ENCODE measurements at regions not wholly inside any gene's neighbourhood (a gene's known extent, or its start where the extent isn't known, plus 50 kb on each side); places are given as distances from the start of the nearest gene placed in this dataset.

DNA sequence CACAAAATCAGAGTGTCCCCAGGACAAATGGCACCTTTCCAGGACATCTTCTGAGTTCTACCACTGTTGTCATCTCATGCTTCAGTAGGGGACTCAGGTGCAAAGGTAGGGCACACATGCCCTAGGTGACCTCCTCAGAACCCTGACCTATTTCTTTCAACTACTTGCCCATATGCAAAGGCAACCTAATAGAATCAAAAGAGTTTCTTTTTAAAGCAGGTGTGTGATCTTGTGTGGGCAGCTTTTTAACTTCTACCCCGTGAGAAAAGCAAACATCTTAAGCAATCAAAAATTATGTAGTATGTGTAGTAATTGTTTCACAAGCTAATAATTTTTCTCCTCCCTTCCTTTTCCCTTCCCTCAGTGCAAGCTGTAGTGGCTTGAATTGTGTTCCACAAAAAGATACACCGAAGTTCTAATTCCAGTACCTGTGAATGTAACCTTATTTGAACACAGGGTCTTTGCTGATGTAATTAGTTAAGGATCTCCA, 333.1 kb downstream of the RND3 start:
- DNase-seq (ENCODE audit: low read depth): no peak
- H3K4me3 ChIP-seq (ENCODE audit: control insufficient read depth, low read depth, low read length): no peak overlapping the region
- TF ChIP-seq, protein P1, sequence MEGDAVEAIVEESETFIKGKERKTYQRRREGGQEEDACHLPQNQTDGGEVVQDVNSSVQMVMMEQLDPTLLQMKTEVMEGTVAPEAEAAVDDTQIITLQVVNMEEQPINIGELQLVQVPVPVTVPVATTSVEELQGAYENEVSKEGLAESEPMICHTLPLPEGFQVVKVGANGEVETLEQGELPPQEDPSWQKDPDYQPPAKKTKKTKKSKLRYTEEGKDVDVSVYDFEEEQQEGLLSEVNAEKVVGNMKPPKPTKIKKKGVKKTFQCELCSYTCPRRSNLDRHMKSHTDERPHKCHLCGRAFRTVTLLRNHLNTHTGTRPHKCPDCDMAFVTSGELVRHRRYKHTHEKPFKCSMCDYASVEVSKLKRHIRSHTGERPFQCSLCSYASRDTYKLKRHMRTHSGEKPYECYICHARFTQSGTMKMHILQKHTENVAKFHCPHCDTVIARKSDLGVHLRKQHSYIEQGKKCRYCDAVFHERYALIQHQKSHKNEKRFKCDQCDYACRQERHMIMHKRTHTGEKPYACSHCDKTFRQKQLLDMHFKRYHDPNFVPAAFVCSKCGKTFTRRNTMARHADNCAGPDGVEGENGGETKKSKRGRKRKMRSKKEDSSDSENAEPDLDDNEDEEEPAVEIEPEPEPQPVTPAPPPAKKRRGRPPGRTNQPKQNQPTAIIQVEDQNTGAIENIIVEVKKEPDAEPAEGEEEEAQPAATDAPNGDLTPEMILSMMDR (conservative IDR thresholded peaks at IDR 0.05; ENCODE audit: control insufficient read depth, insufficient read depth, low read depth, low read length): no peak

DNA sequence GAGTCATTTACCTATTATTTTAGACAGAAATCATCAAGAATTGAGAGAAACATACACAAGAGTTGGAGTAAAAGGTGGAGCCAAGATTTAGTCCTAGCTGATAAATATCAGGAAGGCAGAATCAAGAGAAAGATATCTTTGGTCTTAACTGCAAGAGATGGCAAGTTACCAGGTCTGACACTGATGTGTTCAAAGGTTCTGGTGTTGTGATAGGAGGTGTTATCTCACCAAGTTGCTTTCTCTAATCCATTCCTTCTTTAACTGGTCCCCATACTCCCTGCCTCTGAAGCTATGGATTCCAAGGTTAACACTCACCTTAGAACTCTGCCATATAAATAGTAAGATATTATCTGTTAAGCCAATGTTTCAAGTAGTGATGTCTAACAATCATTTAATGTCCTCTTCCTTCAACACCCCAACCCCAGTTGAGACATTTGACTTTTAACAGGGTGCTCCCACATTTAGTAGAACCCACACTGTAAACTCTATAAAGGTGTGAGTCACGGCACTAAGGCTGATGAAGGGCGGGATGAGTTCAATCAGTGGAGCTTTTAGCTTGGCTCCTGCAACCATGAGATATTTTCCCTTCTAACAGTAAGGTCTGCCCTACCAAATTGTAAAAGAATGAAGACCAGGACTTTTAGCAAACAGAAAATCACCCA, 333.7 kb downstream of the RND3 start:
- no peak overlapping the region for H3K4me3 ChIP-seq (ENCODE audit: control insufficient read depth, low read depth, low read length)
- TF ChIP-seq, protein P1 (conservative IDR thresholded peaks at IDR 0.05; ENCODE audit: control insufficient read depth, insufficient read depth, low read depth, low read length): no peak
- DNase-seq (ENCODE audit: low read depth): no peak

DNA sequence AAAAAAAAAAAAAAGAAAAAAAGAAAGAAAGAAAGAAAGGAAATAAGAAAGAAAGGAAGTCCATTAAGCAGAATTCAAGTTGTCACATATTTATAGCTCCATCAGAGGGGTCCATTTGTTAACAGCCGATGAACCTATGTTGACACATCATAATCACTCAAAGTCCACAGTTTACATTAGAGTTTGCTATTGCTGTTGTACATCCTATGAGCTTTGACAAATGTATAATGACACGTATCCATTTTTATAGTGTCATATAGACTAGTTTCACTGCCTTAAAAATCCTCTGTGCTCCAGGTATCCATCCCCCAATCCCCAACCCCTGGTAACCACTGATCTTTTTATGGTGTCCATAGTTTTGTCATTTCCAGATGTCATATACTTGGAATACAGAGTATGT, 335.2 kb downstream of the RND3 start:
- DNase-seq (ENCODE audit: low read depth): no peak
- TF ChIP-seq, protein P1 (conservative IDR thresholded peaks at IDR 0.05; ENCODE audit: control insufficient read depth, insufficient read depth, low read depth, low read length): no peak
- no peak overlapping the region for H3K4me3 ChIP-seq (ENCODE audit: control insufficient read depth, low read depth, low read length)

DNA sequence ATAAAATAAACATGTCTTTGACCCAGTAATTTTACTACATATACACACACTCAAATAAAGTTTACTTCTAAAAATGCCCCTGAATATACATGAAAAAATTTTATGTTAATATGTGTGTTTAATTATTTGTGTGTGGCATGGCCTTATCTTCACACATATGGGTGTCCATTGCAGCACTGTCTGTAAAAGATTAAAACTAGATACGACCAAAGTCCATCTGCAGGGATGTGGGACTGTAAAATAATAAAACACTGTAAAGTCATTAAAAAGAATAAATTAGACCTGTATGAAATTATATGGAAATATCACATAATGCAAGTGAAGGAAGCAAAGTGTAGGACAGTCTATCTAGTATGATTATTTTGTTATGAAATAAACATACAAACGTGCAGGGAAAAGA, 337.3 kb downstream of the RND3 start:
- TF ChIP-seq, protein P1 (conservative IDR thresholded peaks at IDR 0.05; ENCODE audit: control insufficient read depth, insufficient read depth, low read depth, low read length): no peak
- DNase-seq (ENCODE audit: low read depth): no peak

DNA sequence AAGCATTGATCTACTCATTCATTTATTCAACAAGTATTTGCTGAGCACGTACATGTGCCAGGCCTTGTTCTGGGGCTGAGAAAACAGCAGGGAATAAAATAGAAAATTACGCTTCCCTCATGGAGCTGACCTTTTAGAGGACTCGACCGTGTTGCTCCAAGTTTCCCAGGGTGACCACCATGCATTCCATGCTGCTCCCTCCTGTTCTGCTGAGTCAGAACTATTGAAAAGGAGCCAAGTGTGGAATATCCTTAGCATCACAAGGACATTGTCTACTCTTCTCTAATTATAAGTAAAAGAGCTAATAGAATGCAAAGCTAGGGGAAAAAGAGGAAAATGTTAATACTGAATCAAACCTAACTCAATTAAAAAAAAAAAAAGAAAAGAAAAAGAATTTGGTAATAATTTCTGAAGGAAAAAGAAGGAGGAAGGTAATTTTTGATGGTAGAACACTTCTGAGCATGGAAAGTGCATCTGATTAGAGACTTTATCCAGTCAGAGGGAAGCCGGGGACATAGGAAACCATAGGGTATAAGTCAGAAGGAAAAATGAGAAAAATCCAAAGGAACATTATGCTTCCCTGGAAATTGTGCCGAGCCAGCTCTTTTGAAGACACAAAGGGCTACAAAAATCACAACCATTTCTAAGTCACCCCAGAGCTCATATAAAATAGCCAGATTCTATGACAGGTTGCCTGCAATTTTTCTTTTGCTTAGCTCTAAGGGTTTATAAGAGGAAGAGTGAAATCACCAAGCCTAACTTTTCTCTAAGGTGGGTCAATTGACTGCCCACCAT, 339.4 kb downstream of the RND3 start:
- DNase-seq (ENCODE audit: low read depth): peak; percentile 54
- TF ChIP-seq, protein P1 (conservative IDR thresholded peaks at IDR 0.05; ENCODE audit: control insufficient read depth, insufficient read depth, low read depth, low read length): no peak
- no peak overlapping the region for H3K4me3 ChIP-seq (ENCODE audit: control insufficient read depth, low read depth, low read length)

More for the DNA sequence above, 337.3 kb downstream of the RND3 start:
- no peak overlapping the region for H3K4me3 ChIP-seq (ENCODE audit: control insufficient read depth, low read depth, low read length)

DNA sequence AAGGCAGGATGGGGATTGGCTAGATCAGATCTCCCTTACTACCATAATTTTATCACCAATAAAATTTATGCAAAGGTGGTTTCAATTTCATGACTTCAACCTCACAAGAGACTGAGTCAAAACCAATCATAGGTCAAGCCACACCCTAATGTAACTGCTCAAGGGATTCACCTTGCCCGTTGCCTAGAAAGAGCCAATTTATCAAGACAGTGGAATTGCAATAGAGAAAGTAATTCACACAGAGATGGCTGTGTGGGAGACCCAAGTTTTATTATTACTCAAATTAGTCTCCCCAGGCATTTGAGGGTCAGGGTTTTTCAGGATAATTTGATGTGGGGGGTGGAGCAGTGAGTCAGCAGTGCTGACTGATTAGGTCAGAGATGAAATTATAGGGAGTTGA, 340.6 kb downstream of the RND3 start:
- no peak for DNase-seq (ENCODE audit: low read depth)
- no peak overlapping the region for H3K4me3 ChIP-seq (ENCODE audit: control insufficient read depth, low read depth, low read length)
- TF ChIP-seq, protein P1 (conservative IDR thresholded peaks at IDR 0.05; ENCODE audit: control insufficient read depth, insufficient read depth, low read depth, low read length): no peak
